Effector memory CD4-positive, alpha-beta T cell (primary cell): ENCODE measurements at regions not wholly inside any gene's neighbourhood (a gene's known extent, or its start where the extent isn't known, plus 50 kb on each side); places are given as distances from the start of the nearest gene placed in this dataset.

Experiments
- DNase-seq, 3 donors: peaks; one replicate each; pipeline ENCODE4 v3.0.0-alpha.2; 2020
- H3K27ac ChIP-seq: 2 replicates; pipeline ENCODE4 v1.7.0; 2013; ENCODE audit warnings: mild to moderate bottlenecking, low read length, moderate library complexity; ENCODE audit not compliant: insufficient read depth, poor library complexity, severe bottlenecking
- H3K27me3 ChIP-seq: replicated peaks from 2 replicates; pipeline ENCODE4 v1.7.0; 2013; ENCODE audit warnings: mild to moderate bottlenecking, low read length; ENCODE audit not compliant: insufficient read depth, control insufficient read depth, poor library complexity, severe bottlenecking
- H3K36me3 ChIP-seq: 2 replicates; pipeline ENCODE4 v1.7.0; 2013; ENCODE audit warnings: mild to moderate bottlenecking, low read length, moderate library complexity; ENCODE audit not compliant: control insufficient read depth, insufficient read depth
- H3K4me1 ChIP-seq: 2 replicates; pipeline ENCODE4 v1.7.0; 2013; ENCODE audit warnings: low read length, mild to moderate bottlenecking; ENCODE audit not compliant: control insufficient read depth, insufficient read depth, poor library complexity, severe bottlenecking
- H3K4me3 ChIP-seq: 2 replicates; pipeline ENCODE4 v1.7.0; 2013; ENCODE audit warnings: low read length, low read depth, mild to moderate bottlenecking; ENCODE audit not compliant: insufficient read depth, poor library complexity, severe bottlenecking
- H3K9me3 ChIP-seq: 2 replicates; pipeline ENCODE4 v1.7.0; 2013; ENCODE audit warnings: mild to moderate bottlenecking, low read length, moderate library complexity; ENCODE audit not compliant: control insufficient read depth

DNA sequence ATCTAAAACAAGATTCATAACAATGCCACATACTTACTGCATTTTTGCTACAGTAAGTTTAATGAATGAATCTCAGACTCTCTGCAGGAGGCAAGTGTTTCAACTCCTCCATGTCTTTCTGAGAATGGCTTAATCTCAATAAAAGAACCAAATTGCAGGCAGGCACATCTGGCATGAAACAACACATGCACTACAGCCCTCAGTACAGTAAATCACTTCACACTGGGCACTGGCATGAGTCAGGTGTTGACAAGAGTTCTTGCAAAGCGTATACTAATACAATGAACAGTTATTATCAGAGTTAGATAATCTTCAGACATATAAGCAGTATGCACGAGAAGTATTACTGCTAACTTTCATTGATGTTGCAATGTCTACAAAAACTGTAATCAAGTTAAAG lies 1386.8 kb downstream of the MRPL39 start:
- no peaks in the 10 kb centered on the region for H3K27me3 ChIP-seq
- no peaks in the 10 kb centered on the region for H3K4me1 ChIP-seq
- H3K4me3 ChIP-seq, result no peak overlapping the region
- no peaks in the 10 kb centered on the region for H3K9me3 ChIP-seq
- DNase-seq, result no peak
- no peaks in the 10 kb centered on the region for H3K36me3 ChIP-seq
- no peak overlapping the region for H3K27ac ChIP-seq

DNA sequence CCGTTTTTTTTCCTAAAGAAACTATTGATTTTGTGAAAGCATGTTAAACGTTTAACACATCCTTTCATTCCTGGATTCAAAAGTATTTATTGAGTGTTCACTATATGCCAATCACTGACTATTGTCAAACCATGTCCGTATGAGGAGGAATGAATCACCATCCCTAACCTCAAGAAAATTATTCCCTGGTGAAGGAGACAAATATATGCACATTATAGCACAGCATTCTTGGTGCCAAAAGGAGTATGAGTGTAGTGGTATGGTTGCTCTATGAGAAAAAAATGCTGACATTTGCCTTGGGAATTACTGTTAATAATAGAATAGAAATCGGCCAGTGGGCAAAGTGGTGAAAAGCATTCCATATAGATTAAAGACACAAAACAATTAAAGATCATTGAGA lies 1390.1 kb downstream of the MRPL39 start:
- H3K4me1 ChIP-seq, result no peaks in the 10 kb centered on the region
- no peaks in the 10 kb centered on the region for H3K27me3 ChIP-seq
- H3K4me3 ChIP-seq, result no peak overlapping the region
- no peak overlapping the region for H3K27ac ChIP-seq
- H3K36me3 ChIP-seq, result no peaks in the 10 kb centered on the region
- H3K9me3 ChIP-seq, result no peaks in the 10 kb centered on the region
- no peak for DNase-seq

DNA sequence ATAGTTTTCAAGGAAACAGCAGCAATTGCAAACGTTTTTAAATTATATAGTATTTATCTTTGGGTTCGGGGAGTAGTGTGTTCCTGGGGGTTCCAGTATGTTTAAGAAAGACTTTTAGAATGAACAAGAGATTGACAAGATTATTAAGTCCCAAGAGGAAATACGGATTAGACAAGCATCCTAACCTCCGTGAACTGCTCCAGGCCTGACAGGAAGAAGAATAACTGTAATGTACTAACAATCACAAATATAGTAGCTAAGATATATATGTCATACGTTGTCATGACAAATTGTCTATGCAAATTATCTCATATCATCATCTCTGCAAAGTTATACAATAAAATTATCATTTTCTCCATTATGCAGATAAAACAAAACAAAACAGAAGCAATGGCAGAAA lies 1397.2 kb downstream of the MRPL39 start:
- no peaks in the 10 kb centered on the region for H3K27me3 ChIP-seq
- no peak for DNase-seq
- no peak overlapping the region for H3K27ac ChIP-seq
- no peaks in the 10 kb centered on the region for H3K36me3 ChIP-seq
- H3K4me1 ChIP-seq, result no peaks in the 10 kb centered on the region
- H3K4me3 ChIP-seq, result no peak overlapping the region
- H3K9me3 ChIP-seq, result no peaks in the 10 kb centered on the region

DNA sequence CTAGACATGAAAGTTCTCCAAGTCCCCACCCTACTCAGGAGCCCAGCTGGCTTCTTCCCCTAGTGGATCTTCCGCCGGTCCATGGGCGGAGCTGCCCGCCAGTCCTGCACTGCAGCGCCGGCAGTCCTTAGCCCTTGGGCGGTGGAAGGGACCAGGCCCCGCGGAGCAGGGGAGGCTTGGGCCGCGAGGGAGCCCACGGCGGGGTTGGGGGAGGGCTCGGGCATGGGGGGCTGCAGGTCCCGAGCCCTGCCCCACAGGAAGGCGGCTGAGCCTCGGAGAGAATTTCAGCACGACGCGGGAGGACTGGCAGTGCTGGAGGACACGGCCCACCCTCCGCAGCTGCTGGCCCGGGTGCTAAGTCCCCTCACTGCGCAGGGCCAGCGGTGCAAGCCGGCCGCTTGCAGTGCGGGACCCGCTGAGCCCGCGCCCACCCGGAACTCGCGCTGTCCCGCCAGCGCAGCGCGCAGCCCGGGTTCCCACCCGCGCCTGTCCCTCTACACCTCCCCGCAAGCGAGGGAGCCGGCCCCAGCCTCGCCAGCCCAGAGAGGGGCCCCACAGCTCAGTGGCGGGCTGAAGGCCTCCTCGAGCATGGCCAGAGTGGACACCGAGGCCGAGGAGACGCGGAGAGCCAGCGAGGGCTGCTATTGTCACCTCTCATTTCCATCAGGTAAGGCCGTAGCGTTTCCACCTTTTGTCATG lies 1398.6 kb downstream of the MRPL39 start:
- Histone ChIP-seq H3K36me3 (no peaks in the 10 kb centered on the region), H3K4me3 (no peak overlapping the region), H3K4me1 (no peaks in the 10 kb centered on the region), H3K27ac (no peak overlapping the region), H3K27me3 (no peaks in the 10 kb centered on the region), H3K9me3 (no peaks in the 10 kb centered on the region)
- DNase-seq, result no peak

DNA sequence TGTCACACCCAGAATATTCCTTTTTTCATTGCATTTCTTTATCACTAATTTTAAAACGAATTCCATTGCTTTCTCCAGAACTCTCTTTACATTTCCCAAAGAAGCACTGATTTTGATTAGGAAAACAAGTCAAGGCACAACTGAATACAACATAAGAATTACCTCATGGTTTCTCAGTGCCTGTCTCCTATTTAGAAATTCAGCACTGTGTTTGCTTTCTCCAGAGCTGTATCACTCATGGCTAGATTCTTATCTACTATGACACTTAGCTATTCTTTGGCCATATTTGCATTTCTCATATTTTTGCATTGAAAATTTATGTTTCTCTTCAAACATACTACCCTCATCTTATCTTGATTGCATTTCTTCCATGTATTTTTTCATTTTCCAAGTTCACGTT lies 1402.0 kb downstream of the MRPL39 start:
- Histone ChIP-seq H3K4me3 (no peak overlapping the region), H3K9me3 (no peaks in the 10 kb centered on the region), H3K4me1 (no peaks in the 10 kb centered on the region), H3K27me3 (no peaks in the 10 kb centered on the region), H3K36me3 (no peaks in the 10 kb centered on the region), H3K27ac (no peak overlapping the region)
- no peak for DNase-seq

DNA sequence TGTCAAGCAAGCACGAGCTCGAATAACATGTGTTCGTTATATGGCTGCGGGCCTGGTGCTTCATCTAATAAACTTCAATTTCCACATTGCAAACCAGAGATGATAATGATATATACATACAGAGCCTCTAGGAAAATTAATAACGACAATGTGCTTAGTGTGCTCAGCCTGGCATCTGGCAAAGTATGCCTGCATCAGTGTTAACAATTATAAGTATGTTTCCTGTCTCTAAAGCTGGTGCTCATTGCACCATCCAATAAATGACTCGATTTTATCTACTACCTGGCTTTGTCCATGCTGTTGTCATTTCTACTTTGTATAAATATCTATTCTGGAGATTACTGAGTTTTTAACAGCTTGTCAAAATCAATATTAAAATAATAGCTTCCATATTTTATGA lies 1402.6 kb downstream of the MRPL39 start:
- Histone ChIP-seq H3K27ac (no peak overlapping the region), H3K4me3 (no peak overlapping the region), H3K36me3 (no peaks in the 10 kb centered on the region), H3K27me3 (no peaks in the 10 kb centered on the region), H3K4me1 (no peaks in the 10 kb centered on the region), H3K9me3 (no peaks in the 10 kb centered on the region)
- no peak for DNase-seq

DNA sequence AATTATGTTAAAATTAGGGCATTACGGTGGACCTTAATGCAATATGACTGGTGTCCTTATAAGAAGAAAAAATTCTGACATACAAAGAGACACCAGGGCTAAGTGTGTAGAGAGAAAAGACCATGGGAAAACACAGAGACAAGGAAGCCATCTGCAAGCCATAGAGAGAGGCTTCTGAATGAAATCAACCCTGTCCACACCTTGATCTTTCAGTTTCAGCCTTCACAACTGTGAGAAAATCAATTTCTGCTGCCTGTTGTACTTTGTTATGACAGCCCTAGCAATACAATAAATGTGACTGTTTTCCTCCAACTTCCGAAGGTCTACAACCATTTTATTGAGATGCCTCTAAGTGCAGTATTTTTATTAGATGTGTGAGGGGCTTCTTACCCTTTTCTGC lies 1407.2 kb downstream of the MRPL39 start:
- Histone ChIP-seq H3K27ac (no peak overlapping the region), H3K36me3 (no peaks in the 10 kb centered on the region), H3K9me3 (no peaks in the 10 kb centered on the region), H3K4me1 (no peaks in the 10 kb centered on the region), H3K4me3 (no peak overlapping the region), H3K27me3 (no peaks in the 10 kb centered on the region)
- DNase-seq, result no peak

DNA sequence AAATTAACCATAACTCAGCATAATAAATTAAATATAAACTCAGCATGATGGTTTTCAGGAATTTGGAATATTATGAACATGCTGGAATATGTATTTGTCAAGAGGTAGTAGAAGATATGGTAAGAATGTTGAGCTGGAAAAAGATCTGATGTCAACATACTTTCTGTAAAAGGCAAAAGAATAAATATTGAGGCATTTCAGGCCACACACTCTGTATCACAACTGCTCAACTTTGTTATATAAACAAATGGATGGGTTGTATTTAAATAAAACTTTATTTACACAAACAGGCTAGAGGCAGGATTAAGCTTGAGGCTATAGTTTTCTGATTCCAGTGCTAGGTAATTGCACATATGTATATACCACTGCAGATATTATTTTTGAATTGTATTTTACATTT lies 1409.4 kb downstream of the MRPL39 start:
- no peaks in the 10 kb centered on the region for H3K4me1 ChIP-seq
- no peak overlapping the region for H3K4me3 ChIP-seq
- H3K27me3 ChIP-seq, result no peaks in the 10 kb centered on the region
- no peak overlapping the region for H3K27ac ChIP-seq
- H3K36me3 ChIP-seq, result no peaks in the 10 kb centered on the region
- no peak for DNase-seq
- no peaks in the 10 kb centered on the region for H3K9me3 ChIP-seq

DNA sequence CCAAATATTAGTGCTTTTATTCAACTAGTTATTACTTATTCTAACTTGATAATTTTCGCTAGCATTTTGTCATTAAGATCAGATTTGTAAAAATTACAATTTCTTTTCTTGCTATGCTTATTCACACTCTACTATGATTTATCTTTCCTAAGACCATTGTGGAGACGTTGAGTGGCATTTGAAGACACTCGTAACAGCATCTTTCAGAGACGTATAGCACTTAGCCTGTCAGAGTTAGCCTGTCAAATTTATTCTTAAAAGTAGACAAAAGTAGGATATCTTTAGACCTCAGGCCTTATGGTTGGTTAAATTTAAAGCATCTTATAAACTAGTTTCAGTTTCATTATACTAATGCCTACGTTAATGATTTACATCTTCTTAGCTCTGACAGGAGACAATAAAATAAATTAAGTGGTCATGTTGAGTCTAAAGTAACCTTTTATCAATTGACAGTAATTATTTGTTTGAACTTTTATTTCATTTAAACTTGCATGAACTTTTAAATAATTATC lies 1410.1 kb downstream of the MRPL39 start:
- Histone ChIP-seq H3K36me3 (no peaks in the 10 kb centered on the region), H3K4me1 (no peaks in the 10 kb centered on the region), H3K4me3 (no peak overlapping the region), H3K27me3 (no peaks in the 10 kb centered on the region), H3K9me3 (no peaks in the 10 kb centered on the region), H3K27ac (no peak overlapping the region)
- no peak for DNase-seq

DNA sequence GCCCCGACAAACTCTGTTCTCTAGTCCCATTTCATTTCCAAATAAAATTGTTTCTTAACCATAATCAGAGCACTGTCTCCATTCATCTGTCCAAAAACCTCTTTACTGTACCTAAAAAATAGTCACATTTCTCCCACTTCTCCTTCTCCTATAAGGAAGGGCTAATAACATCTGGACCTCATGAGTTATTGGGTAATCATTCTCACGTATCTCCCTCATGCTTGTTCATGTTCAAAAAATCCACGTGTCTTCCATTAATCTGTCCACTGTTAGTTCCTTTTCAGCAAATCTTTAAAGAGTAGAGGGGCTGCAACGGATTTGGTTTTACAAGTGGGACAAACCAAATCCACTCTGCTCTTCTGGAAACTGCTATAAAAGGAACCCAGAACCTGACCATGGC lies 1418.8 kb downstream of the MRPL39 start:
- H3K27ac ChIP-seq, result no peak overlapping the region
- no peaks in the 10 kb centered on the region for H3K27me3 ChIP-seq
- no peak overlapping the region for H3K4me3 ChIP-seq
- DNase-seq, result no peak
- H3K36me3 ChIP-seq, result no peaks in the 10 kb centered on the region
- H3K9me3 ChIP-seq, result no peaks in the 10 kb centered on the region
- H3K4me1 ChIP-seq, result no peaks in the 10 kb centered on the region
